ENCODE measurements at regions not wholly inside any gene's neighbourhood (a gene's known extent, or its start where the extent isn't known, plus 50 kb on each side); places are given as distances from the start of the nearest gene placed in this dataset.

DNA sequence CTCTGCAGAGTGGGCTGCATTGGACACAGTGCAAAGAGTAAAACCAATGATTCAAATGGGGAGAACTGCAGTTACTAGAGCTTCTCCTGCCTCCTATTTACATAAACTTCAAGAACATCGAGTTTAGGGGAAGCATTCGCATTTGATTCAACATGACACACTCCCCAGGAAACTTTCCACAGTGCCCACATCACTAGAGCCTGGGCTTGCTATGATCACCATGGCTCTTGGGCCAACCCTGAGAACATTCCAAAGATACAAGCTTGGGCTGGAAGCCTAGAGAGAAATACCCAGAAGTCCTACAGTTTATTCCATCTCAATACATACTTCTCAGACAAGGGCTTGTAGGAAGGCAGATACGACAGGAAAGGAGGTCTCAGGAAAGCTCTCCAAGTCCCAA lies 337.9 kb downstream of the CD83 start:
- no peak for DNase-seq (ENCODE audit: low read depth, low spot score)
- no peak for ATAC-seq
- TF ChIP-seq SIN3A (IDR thresholded peaks at IDR 0.05; ENCODE audit: low read depth, low read length), result no peak
- TF ChIP-seq, protein P1, sequence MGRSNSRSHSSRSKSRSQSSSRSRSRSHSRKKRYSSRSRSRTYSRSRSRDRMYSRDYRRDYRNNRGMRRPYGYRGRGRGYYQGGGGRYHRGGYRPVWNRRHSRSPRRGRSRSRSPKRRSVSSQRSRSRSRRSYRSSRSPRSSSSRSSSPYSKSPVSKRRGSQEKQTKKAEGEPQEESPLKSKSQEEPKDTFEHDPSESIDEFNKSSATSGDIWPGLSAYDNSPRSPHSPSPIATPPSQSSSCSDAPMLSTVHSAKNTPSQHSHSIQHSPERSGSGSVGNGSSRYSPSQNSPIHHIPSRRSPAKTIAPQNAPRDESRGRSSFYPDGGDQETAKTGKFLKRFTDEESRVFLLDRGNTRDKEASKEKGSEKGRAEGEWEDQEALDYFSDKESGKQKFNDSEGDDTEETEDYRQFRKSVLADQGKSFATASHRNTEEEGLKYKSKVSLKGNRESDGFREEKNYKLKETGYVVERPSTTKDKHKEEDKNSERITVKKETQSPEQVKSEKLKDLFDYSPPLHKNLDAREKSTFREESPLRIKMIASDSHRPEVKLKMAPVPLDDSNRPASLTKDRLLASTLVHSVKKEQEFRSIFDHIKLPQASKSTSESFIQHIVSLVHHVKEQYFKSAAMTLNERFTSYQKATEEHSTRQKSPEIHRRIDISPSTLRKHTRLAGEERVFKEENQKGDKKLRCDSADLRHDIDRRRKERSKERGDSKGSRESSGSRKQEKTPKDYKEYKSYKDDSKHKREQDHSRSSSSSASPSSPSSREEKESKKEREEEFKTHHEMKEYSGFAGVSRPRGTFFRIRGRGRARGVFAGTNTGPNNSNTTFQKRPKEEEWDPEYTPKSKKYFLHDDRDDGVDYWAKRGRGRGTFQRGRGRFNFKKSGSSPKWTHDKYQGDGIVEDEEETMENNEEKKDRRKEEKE (IDR thresholded peaks at IDR 0.05), result no peak
- TF ChIP-seq, protein P2, sequence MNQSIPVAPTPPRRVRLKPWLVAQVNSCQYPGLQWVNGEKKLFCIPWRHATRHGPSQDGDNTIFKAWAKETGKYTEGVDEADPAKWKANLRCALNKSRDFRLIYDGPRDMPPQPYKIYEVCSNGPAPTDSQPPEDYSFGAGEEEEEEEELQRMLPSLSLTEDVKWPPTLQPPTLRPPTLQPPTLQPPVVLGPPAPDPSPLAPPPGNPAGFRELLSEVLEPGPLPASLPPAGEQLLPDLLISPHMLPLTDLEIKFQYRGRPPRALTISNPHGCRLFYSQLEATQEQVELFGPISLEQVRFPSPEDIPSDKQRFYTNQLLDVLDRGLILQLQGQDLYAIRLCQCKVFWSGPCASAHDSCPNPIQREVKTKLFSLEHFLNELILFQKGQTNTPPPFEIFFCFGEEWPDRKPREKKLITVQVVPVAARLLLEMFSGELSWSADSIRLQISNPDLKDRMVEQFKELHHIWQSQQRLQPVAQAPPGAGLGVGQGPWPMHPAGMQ (IDR thresholded peaks at IDR 0.05; ENCODE audit: borderline replicate concordance), result no peak
- TF ChIP-seq MEF2B (IDR thresholded peaks at IDR 0.05; ENCODE audit: partially characterized antibody, poor library complexity, severe bottlenecking), result no peak
- TF ChIP-seq ZNF384 (IDR thresholded peaks at IDR 0.05; ENCODE audit: borderline replicate concordance, low read depth, low read length), result no peak
- no peak for TF ChIP-seq NR2F1 (conservative IDR thresholded peaks at IDR 0.05)
- no peak for TF ChIP-seq IKZF2 (IDR thresholded peaks at IDR 0.05)
- TF ChIP-seq, protein P3, sequence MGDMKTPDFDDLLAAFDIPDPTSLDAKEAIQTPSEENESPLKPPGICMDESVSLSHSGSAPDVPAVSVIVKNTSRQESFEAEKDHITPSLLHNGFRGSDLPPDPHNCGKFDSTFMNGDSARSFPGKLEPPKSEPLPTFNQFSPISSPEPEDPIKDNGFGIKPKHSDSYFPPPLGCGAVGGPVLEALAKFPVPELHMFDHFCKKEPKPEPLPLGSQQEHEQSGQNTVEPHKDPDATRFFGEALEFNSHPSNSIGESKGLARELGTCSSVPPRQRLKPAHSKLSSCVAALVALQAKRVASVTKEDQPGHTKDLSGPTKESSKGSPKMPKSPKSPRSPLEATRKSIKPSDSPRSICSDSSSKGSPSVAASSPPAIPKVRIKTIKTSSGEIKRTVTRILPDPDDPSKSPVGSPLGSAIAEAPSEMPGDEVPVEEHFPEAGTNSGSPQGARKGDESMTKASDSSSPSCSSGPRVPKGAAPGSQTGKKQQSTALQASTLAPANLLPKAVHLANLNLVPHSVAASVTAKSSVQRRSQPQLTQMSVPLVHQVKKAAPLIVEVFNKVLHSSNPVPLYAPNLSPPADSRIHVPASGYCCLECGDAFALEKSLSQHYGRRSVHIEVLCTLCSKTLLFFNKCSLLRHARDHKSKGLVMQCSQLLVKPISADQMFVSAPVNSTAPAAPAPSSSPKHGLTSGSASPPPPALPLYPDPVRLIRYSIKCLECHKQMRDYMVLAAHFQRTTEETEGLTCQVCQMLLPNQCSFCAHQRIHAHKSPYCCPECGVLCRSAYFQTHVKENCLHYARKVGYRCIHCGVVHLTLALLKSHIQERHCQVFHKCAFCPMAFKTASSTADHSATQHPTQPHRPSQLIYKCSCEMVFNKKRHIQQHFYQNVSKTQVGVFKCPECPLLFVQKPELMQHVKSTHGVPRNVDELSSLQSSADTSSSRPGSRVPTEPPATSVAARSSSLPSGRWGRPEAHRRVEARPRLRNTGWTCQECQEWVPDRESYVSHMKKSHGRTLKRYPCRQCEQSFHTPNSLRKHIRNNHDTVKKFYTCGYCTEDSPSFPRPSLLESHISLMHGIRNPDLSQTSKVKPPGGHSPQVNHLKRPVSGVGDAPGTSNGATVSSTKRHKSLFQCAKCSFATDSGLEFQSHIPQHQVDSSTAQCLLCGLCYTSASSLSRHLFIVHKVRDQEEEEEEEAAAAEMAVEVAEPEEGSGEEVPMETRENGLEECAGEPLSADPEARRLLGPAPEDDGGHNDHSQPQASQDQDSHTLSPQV (IDR thresholded peaks at IDR 0.05), result no peak
- TF ChIP-seq HDGF (IDR thresholded peaks at IDR 0.05), result no peak
- TF ChIP-seq SMC3 (IDR thresholded peaks at IDR 0.05; ENCODE audit: borderline replicate concordance, low read length), result no peak
- no peaks in the 10 kb centered on the region for H3K79me2 ChIP-seq (ENCODE audit: control insufficient read depth, insufficient read depth, low read length)
- no peaks in the 10 kb centered on the region for H3K36me3 ChIP-seq (ENCODE audit: control insufficient read depth in 2 of 2, insufficient read depth in 2 of 2, low read length in 1 of 2)
- POLR2A ChIA-PET, result interaction anchor here (0.6 kb wide), 1 partner anchor 80 kb away, joined by 3 read pairs; no protein-coding TSS in a partner anchor
- H2AFZ ChIP-seq (ENCODE audit: control insufficient read depth, low read depth, low read length), result no peak overlapping the region
- FAIRE-seq, result no peak
- RAD21 ChIA-PET (ENCODE audit: unreplicated experiment), result no interaction called here
- SMC1A ChIA-PET (ENCODE audit: uncharacterized antibody, unreplicated experiment), result interaction anchor here (1.2 to 1.5 kb wide), 2 partner anchors 12 to 16 kb away, joined by 3 to 4 read pairs; no protein-coding TSS in a partner anchor
- H3K27me3 ChIP-seq (replicated peaks in 1 of 2; ENCODE audit: control insufficient read depth in 2 of 2, insufficient read depth in 2 of 2, low read length in 1 of 2), result no peaks in the 10 kb centered on the region
- no peak overlapping the region for H3K27ac ChIP-seq (ENCODE audit: control insufficient read depth, insufficient read depth)
- no peak overlapping the region for H3K4me2 ChIP-seq (ENCODE audit: control insufficient read depth, insufficient read depth)
- no peak overlapping the region for H3K9ac ChIP-seq (ENCODE audit: control insufficient read depth, insufficient read depth, low read length)
- BruUV-seq (replicated peaks), result no TSS peak
- no peaks in the 10 kb centered on the region for H4K20me1 ChIP-seq (ENCODE audit: control insufficient read depth, insufficient read depth)
- intact Hi-C loops (cut with micrococcal nuclease; ENCODE audit: unreplicated experiment) (no loop called here), in situ Hi-C loops (cut with MboI) (no loop called here)
- no peaks in the 10 kb centered on the region for H3K9me3 ChIP-seq (replicated peaks; ENCODE audit: control insufficient read depth, insufficient read depth, low read length)
- no peaks in the 10 kb centered on the region for H3K4me1 ChIP-seq (ENCODE audit: control insufficient read depth, insufficient read depth, low read length)
- WGBS (ENCODE audit: insufficient coverage, insufficient replicate concordance, low lambda C conversion rate, missing lambda C conversion rate), result 54% methylated on average over 3 of the region's 3 CpGs
- CTCF ChIA-PET, result interaction anchor here (0.9 to 1.0 kb wide), 2 partner anchors 36 to 335 kb away, joined by 3 read pairs; no protein-coding TSS in a partner anchor
- H3K4me3 ChIP-seq, result no peak overlapping the region

Data from GM12878 (cell line).